Lower lobe of right lung (tissue), 2 donors: ENCODE measurements at regions not wholly inside any gene's neighbourhood (a gene's known extent, or its start where the extent isn't known, plus 50 kb on each side); places are given as distances from the start of the nearest gene placed in this dataset.

ENCODE experiments used
- ATAC-seq, 2 donors: fragments of 200-7000 bp; cut with Tn5 transposase; one replicate each; pipeline ENCODE4 v1.9.1; 2020 to 2022; ENCODE audit warnings: mild to moderate bottlenecking in 2 of 2, moderate library complexity in 2 of 2
- DNase-seq: peaks from one replicate; pipeline ENCODE4 v3.0.0-alpha.2; 2020
- H3K27ac ChIP-seq: fragments of 200-600 bp; one replicate; pipeline ENCODE4 v1.8.0; 2022
- H3K27me3 ChIP-seq: fragments of 200-600 bp; one replicate; pipeline ENCODE4 v1.8.0; 2022; ENCODE audit warnings: low read depth
- H3K36me3 ChIP-seq: fragments of 200-600 bp; one replicate; pipeline ENCODE4 v1.8.0; 2022; ENCODE audit warnings: mild to moderate bottlenecking
- H3K4me1 ChIP-seq: fragments of 200-600 bp; one replicate; pipeline ENCODE4 v1.8.0; 2022
- H3K4me3 ChIP-seq: fragments of 200-600 bp; one replicate; pipeline ENCODE4 v1.8.0; 2022; ENCODE audit warnings: mild to moderate bottlenecking
- H3K9me3 ChIP-seq: fragments of 200-600 bp; one replicate; pipeline ENCODE4 v1.8.0; 2022
- CTCF ChIP-seq: fragments of 200-600 bp; IDR thresholded peaks from one replicate; pipeline ENCODE4 v1.8.0; 2022; ENCODE audit warnings: antibody characterized with exemption, mild to moderate bottlenecking
- intact Hi-C: fragments of 100-400 bp; cut with DNase I; formaldehyde crosslinking; loops from one replicate; pipeline ENCODE4 v1.11.0; 2022
- donor health status: DM: no; HTN: yes; CAD: no; lungs with severe emphysema.

- no peak for ATAC-seq
Observed at GRCh38 chr3:180199417-180199995, 162.8 kb upstream of the PEX5L start.

GRCh38 chr3:180215866-180216265 lies 179.1 kb upstream of the PEX5L start:
- ATAC-seq (no peak), DNase-seq (no peak)
- no peak for TF ChIP-seq CTCF
- Histone ChIP-seq H3K4me1 (no peaks in the 10 kb centered on the region), H3K36me3 (no peaks in the 10 kb centered on the region), H3K27me3 (no peaks in the 10 kb centered on the region), H3K9me3 (no peaks in the 10 kb centered on the region), H3K27ac (no peak overlapping the region), H3K4me3 (no peak overlapping the region)
- intact Hi-C loops, result no loop called here

More at GRCh38 chr3:180199417-180199995, 162.8 kb upstream of the PEX5L start:
- no peak for TF ChIP-seq CTCF
- no peaks in the 10 kb centered on the region for H3K9me3 ChIP-seq
- intact Hi-C loops, result no loop called here
- DNase-seq, result no peak
- H3K36me3 ChIP-seq, result no peaks in the 10 kb centered on the region
- no peak overlapping the region for H3K27ac ChIP-seq
- H3K4me3 ChIP-seq, result no peak overlapping the region
- no peaks in the 10 kb centered on the region for H3K27me3 ChIP-seq
- H3K4me1 ChIP-seq, result no peaks in the 10 kb centered on the region

- Histone ChIP-seq H3K9me3 (no peaks in the 10 kb centered on the region), H3K27ac (no peak overlapping the region), H3K4me3 (no peak overlapping the region), H3K27me3 (no peaks in the 10 kb centered on the region), H3K36me3 (no peaks in the 10 kb centered on the region), H3K4me1 (no peaks in the 10 kb centered on the region)
- DNase-seq (no peak), ATAC-seq (no peak)
- intact Hi-C loops, result no loop called here
- TF ChIP-seq CTCF, result no peak
Observed at GRCh38 chr3:180223268-180223667, 186.5 kb upstream of the PEX5L start.

GRCh38 chr3:180229113-180229512 lies 192.4 kb upstream of the PEX5L start:
- Histone ChIP-seq H3K9me3 (peaks cover 2% of the 10 kb centered on the region), H3K27me3 (no peaks in the 10 kb centered on the region), H3K4me3 (no peak overlapping the region), H3K27ac (no peak overlapping the region), H3K4me1 (no peaks in the 10 kb centered on the region), H3K36me3 (no peaks in the 10 kb centered on the region)
- no peak for DNase-seq
- no peak for ATAC-seq
- no peak for TF ChIP-seq CTCF
- intact Hi-C loops, result no loop called here

GRCh38 chr3:180239939-180240338 lies 203.2 kb upstream of the PEX5L start:
- H3K36me3 ChIP-seq, result no peaks in the 10 kb centered on the region
- no peaks in the 10 kb centered on the region for H3K27me3 ChIP-seq
- ATAC-seq (no peak), DNase-seq (no peak)
- no peak for TF ChIP-seq CTCF
- no peaks in the 10 kb centered on the region for H3K4me1 ChIP-seq
- no peak overlapping the region for H3K27ac ChIP-seq
- no peaks in the 10 kb centered on the region for H3K9me3 ChIP-seq
- intact Hi-C loops, result no loop called here
- no peak overlapping the region for H3K4me3 ChIP-seq
